ENCODE measurements at regions not wholly inside any gene's neighbourhood (a gene's known extent, or its start where the extent isn't known, plus 50 kb on each side); places are given as distances from the start of the nearest gene placed in this dataset.
A peak's percentile ranks its signal among the peaks of the same experiment; 100 is the strongest.

- no peaks in the 10 kb centered on the region for H3K9me3 ChIP-seq (replicated peaks; ENCODE audit: insufficient read depth, low read length)
- H3K4me1 ChIP-seq (ENCODE audit: low read length), result peaks cover 26% of the 10 kb centered on the region
- no peaks in the 10 kb centered on the region for H3K27me3 ChIP-seq (replicated peaks; ENCODE audit: insufficient read depth, low read length)
- no peaks in the 10 kb centered on the region for H3K9me2 ChIP-seq (replicated peaks; ENCODE audit: insufficient read depth, low read length)
- no peak overlapping the region for H3K27ac ChIP-seq (ENCODE audit: low read length)
- H3K79me2 ChIP-seq (ENCODE audit: low read length), result no peaks in the 10 kb centered on the region
- H2AFZ ChIP-seq (ENCODE audit: low read length), result no peak overlapping the region
- no peaks in the 10 kb centered on the region for H3K36me3 ChIP-seq (replicated peaks; ENCODE audit: insufficient read depth, low read length)
- no peaks in the 10 kb centered on the region for H3F3A ChIP-seq (ENCODE audit: insufficient read depth, low read length)
- no peak overlapping the region for H3K4me2 ChIP-seq (ENCODE audit: low read depth, low read length)
- H3K4me3 ChIP-seq (ENCODE audit: low read length), result no peak overlapping the region
- TF ChIP-seq EZH2 (optimal IDR thresholded peaks at IDR 0.05; ENCODE audit: low read depth, low read length), result no peak
- TF ChIP-seq, protein P1, sequence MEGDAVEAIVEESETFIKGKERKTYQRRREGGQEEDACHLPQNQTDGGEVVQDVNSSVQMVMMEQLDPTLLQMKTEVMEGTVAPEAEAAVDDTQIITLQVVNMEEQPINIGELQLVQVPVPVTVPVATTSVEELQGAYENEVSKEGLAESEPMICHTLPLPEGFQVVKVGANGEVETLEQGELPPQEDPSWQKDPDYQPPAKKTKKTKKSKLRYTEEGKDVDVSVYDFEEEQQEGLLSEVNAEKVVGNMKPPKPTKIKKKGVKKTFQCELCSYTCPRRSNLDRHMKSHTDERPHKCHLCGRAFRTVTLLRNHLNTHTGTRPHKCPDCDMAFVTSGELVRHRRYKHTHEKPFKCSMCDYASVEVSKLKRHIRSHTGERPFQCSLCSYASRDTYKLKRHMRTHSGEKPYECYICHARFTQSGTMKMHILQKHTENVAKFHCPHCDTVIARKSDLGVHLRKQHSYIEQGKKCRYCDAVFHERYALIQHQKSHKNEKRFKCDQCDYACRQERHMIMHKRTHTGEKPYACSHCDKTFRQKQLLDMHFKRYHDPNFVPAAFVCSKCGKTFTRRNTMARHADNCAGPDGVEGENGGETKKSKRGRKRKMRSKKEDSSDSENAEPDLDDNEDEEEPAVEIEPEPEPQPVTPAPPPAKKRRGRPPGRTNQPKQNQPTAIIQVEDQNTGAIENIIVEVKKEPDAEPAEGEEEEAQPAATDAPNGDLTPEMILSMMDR (IDR thresholded peaks at IDR 0.05; ENCODE audit: low read length), result no peak
- H3K9ac ChIP-seq (ENCODE audit: low read length), result no peak overlapping the region
- DNase-seq, result no peak
- H4K20me1 ChIP-seq (ENCODE audit: insufficient read depth, low read length), result no peaks in the 10 kb centered on the region
Observed at GRCh38 chr6:139592011-139592410, 217.6 kb upstream of the CITED2 start.

DNA sequence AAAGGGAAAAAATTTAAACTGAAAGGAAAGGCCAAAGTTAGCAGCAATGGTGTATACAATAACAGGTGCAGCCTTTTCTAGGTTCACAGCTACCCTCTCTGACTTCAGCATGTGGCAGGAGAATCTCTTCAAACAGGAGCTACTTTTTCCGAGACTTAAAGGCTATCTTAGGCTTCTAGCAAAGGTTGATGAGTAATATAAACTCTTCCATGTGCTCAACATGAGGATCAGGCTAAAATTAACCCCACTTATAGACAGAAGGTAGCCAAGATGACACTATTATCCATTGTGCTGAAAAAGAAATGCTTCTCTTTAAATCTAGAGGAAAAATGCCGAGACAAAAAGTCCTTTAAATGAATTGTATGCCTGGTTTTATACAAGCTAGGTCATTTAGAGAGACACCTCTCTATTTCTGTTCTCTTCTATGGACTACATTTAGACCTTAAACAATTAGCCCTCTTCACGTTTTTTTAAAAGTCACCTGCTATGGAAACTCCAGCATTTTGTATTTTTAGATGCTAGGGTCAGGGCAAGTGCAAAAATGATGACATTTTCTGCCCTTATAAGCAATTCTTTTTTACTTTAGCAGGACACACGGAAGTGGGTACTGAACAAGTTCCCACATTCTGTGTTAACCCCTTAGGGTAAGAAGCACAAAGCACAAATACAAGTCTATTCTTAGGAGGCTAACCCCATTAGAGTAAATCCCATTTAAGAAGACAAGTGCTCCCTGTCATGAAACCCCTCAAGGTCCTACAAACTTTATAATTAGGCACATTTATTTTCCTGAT, 216.8 kb upstream of the CITED2 start:
- no peaks in the 10 kb centered on the region for H3K79me2 ChIP-seq (ENCODE audit: low read length)
- no peaks in the 10 kb centered on the region for H3F3A ChIP-seq (ENCODE audit: insufficient read depth, low read length)
- H3K36me3 ChIP-seq (replicated peaks; ENCODE audit: insufficient read depth, low read length), result no peaks in the 10 kb centered on the region
- DNase-seq, result no peak
- no peak overlapping the region for H3K4me3 ChIP-seq (ENCODE audit: low read length)
- no peaks in the 10 kb centered on the region for H3K27me3 ChIP-seq (replicated peaks; ENCODE audit: insufficient read depth, low read length)
- H3K9ac ChIP-seq (ENCODE audit: low read length), result no peak overlapping the region
- H3K27ac ChIP-seq (ENCODE audit: low read length), result no peak overlapping the region
- H3K9me2 ChIP-seq (replicated peaks; ENCODE audit: insufficient read depth, low read length), result no peaks in the 10 kb centered on the region
- no peak overlapping the region for H3K4me2 ChIP-seq (ENCODE audit: low read depth, low read length)
- no peak overlapping the region for H2AFZ ChIP-seq (ENCODE audit: low read length)
- H4K20me1 ChIP-seq (ENCODE audit: insufficient read depth, low read length), result no peaks in the 10 kb centered on the region
- no peaks in the 10 kb centered on the region for H3K9me3 ChIP-seq (replicated peaks; ENCODE audit: insufficient read depth, low read length)
- H3K4me1 ChIP-seq (ENCODE audit: low read length), result peaks cover 26% of the 10 kb centered on the region
- TF ChIP-seq EZH2phosphoT487 (IDR thresholded peaks at IDR 0.05; ENCODE audit: low read length) (no peak), EZH2 (optimal IDR thresholded peaks at IDR 0.05; ENCODE audit: low read depth, low read length) (no peak)
- TF ChIP-seq, protein P1 (IDR thresholded peaks at IDR 0.05; ENCODE audit: low read length), result no peak

GRCh38 chr6:139590206-139590605, 215.8 kb upstream of the CITED2 start:
- Histone ChIP-seq H3K9me2 (replicated peaks; ENCODE audit: insufficient read depth, low read length) (no peaks in the 10 kb centered on the region), H3K4me1 (ENCODE audit: low read length) (peaks cover 26% of the 10 kb centered on the region), H3F3A (ENCODE audit: insufficient read depth, low read length) (no peaks in the 10 kb centered on the region), H3K4me2 (ENCODE audit: low read depth, low read length) (no peak overlapping the region), H3K9me3 (replicated peaks; ENCODE audit: insufficient read depth, low read length) (no peaks in the 10 kb centered on the region), H3K27me3 (replicated peaks; ENCODE audit: insufficient read depth, low read length) (no peaks in the 10 kb centered on the region), H3K9ac (ENCODE audit: low read length) (no peak overlapping the region), H3K36me3 (replicated peaks; ENCODE audit: insufficient read depth, low read length) (no peaks in the 10 kb centered on the region), H4K20me1 (ENCODE audit: insufficient read depth, low read length) (no peaks in the 10 kb centered on the region), H2AFZ (ENCODE audit: low read length) (peak overlapping the region; percentile 20; the same call in 1 of the 2 replicates), H3K27ac (ENCODE audit: low read length) (peak overlapping the region; percentile 19; the same call in 1 of the 2 replicates), H3K4me3 (ENCODE audit: low read length) (no peak overlapping the region), H3K79me2 (ENCODE audit: low read length) (no peaks in the 10 kb centered on the region)
- DNase-seq, result peak; percentile 31
- TF ChIP-seq EZH2phosphoT487 (IDR thresholded peaks at IDR 0.05; ENCODE audit: low read length) (no peak), EZH2 (optimal IDR thresholded peaks at IDR 0.05; ENCODE audit: low read depth, low read length) (no peak)
- TF ChIP-seq, protein P1 (IDR thresholded peaks at IDR 0.05; ENCODE audit: low read length), result no peak
